ENCODE measurements at regions not wholly inside any gene's neighbourhood (a gene's known extent, or its start where the extent isn't known, plus 50 kb on each side); places are given as distances from the start of the nearest gene placed in this dataset.

DNA sequence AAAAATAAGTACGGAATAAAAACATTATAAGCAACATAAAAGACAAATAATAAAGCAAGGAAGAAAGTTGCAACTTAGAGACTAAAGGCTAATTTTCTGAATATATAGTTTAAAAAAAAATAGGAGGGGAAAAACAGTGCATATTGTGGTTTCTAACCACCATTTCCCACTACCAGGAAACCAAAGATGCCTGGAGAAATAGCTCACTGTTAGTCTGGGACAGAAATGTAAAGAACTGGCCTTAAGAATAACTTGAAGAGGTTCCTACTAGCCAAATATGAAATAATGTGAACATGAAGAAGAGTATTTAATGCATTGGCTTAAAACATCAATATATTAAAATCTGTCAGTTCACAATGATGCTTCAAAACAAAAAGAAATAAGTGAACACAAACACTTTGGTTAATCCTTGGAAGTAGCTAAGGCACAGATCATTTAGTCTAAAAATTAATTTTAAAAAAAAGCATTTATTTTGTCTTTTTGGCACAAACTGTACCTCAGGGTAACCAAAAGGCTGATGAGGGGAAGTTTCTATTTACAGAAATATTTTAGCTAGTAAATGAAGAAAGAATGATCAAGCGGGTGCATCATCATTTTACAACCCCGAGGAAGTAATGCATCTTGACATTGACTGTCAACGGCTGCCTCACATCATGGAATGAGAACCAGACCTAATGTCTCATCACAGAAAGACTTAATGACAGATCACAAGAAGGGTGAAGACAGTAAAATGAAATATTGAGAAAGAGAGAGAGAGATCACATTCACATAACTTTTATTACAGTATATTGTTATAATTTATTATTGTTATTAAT lies 297.2 kb upstream of the LDB2 start:
- no TSS peak for BruUV-seq (replicated peaks)

More for the DNA sequence above, 297.2 kb upstream of the LDB2 start:
- H4K20me1 ChIP-seq (ENCODE audit: control insufficient read depth, insufficient read depth) = no peaks in the 10 kb centered on the region
- no peaks in the 10 kb centered on the region for H3K4me1 ChIP-seq (ENCODE audit: control insufficient read depth, insufficient read depth, low read length)
- no peak for FAIRE-seq
- no peaks in the 10 kb centered on the region for H3K9me3 ChIP-seq (replicated peaks; ENCODE audit: control insufficient read depth, insufficient read depth, low read length)
- SMC1A ChIA-PET (ENCODE audit: uncharacterized antibody, unreplicated experiment) = no interaction called here
- no peak overlapping the region for H3K4me3 ChIP-seq
- no peak overlapping the region for H2AFZ ChIP-seq (ENCODE audit: control insufficient read depth, low read depth, low read length)
- no peak overlapping the region for H3K27ac ChIP-seq (ENCODE audit: control insufficient read depth, insufficient read depth)
- WGBS (ENCODE audit: insufficient coverage, insufficient replicate concordance, low lambda C conversion rate, missing lambda C conversion rate) = 36% methylated on average over 4 of the region's 4 CpGs
- H3K4me2 ChIP-seq (ENCODE audit: control insufficient read depth, insufficient read depth) = no peak overlapping the region
- CTCF ChIA-PET = no interaction called here
- H3K27me3 ChIP-seq (replicated peaks in 1 of 2; ENCODE audit: control insufficient read depth in 2 of 2, insufficient read depth in 2 of 2, low read length in 1 of 2) = no peaks in the 10 kb centered on the region
- no peak for DNase-seq (ENCODE audit: low read depth, low spot score)
- H3K9ac ChIP-seq (ENCODE audit: control insufficient read depth, insufficient read depth, low read length) = no peak overlapping the region
- ATAC-seq = no peak
- POLR2A ChIA-PET = no interaction called here
- no peaks in the 10 kb centered on the region for H3K79me2 ChIP-seq (ENCODE audit: control insufficient read depth, insufficient read depth, low read length)
- in situ Hi-C loops (cut with MboI) = no loop called here
- TF ChIP-seq, protein P1, sequence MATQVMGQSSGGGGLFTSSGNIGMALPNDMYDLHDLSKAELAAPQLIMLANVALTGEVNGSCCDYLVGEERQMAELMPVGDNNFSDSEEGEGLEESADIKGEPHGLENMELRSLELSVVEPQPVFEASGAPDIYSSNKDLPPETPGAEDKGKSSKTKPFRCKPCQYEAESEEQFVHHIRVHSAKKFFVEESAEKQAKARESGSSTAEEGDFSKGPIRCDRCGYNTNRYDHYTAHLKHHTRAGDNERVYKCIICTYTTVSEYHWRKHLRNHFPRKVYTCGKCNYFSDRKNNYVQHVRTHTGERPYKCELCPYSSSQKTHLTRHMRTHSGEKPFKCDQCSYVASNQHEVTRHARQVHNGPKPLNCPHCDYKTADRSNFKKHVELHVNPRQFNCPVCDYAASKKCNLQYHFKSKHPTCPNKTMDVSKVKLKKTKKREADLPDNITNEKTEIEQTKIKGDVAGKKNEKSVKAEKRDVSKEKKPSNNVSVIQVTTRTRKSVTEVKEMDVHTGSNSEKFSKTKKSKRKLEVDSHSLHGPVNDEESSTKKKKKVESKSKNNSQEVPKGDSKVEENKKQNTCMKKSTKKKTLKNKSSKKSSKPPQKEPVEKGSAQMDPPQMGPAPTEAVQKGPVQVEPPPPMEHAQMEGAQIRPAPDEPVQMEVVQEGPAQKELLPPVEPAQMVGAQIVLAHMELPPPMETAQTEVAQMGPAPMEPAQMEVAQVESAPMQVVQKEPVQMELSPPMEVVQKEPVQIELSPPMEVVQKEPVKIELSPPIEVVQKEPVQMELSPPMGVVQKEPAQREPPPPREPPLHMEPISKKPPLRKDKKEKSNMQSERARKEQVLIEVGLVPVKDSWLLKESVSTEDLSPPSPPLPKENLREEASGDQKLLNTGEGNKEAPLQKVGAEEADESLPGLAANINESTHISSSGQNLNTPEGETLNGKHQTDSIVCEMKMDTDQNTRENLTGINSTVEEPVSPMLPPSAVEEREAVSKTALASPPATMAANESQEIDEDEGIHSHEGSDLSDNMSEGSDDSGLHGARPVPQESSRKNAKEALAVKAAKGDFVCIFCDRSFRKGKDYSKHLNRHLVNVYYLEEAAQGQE (IDR thresholded peaks at IDR 0.05; ENCODE audit: low read depth, low read length) = no peak
- TF ChIP-seq HCFC1 (IDR thresholded peaks at IDR 0.05; ENCODE audit: low read length) = no peak
- TF ChIP-seq RFX5 (IDR thresholded peaks at IDR 0.05; ENCODE audit: low read depth, low read length) = no peak
- TF ChIP-seq PAX5 (IDR thresholded peaks at IDR 0.05; ENCODE audit: borderline replicate concordance, low read depth, low read length) = no peak
- RAD21 ChIA-PET (ENCODE audit: unreplicated experiment) = no interaction called here
- intact Hi-C loops (cut with micrococcal nuclease; ENCODE audit: unreplicated experiment) = no loop called here
- H3K36me3 ChIP-seq (ENCODE audit: control insufficient read depth in 2 of 2, insufficient read depth in 2 of 2, low read length in 1 of 2) = no peaks in the 10 kb centered on the region
